Neural cell (in vitro differentiated cells): ENCODE measurements at regions not wholly inside any gene's neighbourhood (a gene's known extent, or its start where the extent isn't known, plus 50 kb on each side); places are given as distances from the start of the nearest gene placed in this dataset.

Experiments used
- H2AFZ ChIP-seq: fragments of 200-600, 300-800 bp; sonication (generic), shearing (Covaris generic); 2 replicates; pipeline ENCODE4 v1.6.0; 2014; ENCODE audit warnings: low read depth, mild to moderate bottlenecking, antibody characterized with exemption, low read length, moderate library complexity
- H3F3A ChIP-seq: fragments of 200-600 bp; shearing (Covaris generic); 2 replicates; pipeline ENCODE4 v1.6.1; 2016; ENCODE audit warnings: mild to moderate bottlenecking, moderate library complexity, mixed read lengths, antibody characterized with exemption, low read length; ENCODE audit not compliant: insufficient read depth, poor library complexity, severe bottlenecking
- H3K27ac ChIP-seq: fragments of 200-600, 300-800 bp; sonication (generic), shearing (Covaris generic); 2 replicates; pipeline ENCODE4 v1.5.1; 2014; ENCODE audit warnings: mild to moderate bottlenecking, low read length, moderate library complexity
- H3K27me3 ChIP-seq: fragments of 300-800, 200-600 bp; sonication (generic), shearing (Covaris generic); 2 replicates; pipeline ENCODE4 v1.6.0; 2014; ENCODE audit warnings: mild to moderate bottlenecking, low read depth, low read length, moderate library complexity; ENCODE audit not compliant: insufficient read depth
- H3K36me3 ChIP-seq: fragments of 300-800, 200-600 bp; sonication (generic), shearing (Covaris generic); 2 replicates; pipeline ENCODE4 v1.5.1; 2014; ENCODE audit warnings: mild to moderate bottlenecking, antibody characterized with exemption, low read length, moderate library complexity; ENCODE audit not compliant: insufficient read depth
- H3K4me2 ChIP-seq: fragments of 300-800, 200-600 bp; sonication (generic), shearing (Covaris generic); 2 replicates; pipeline ENCODE4 v1.6.0; 2014; ENCODE audit warnings: mild to moderate bottlenecking, low read length
- H3K4me3 ChIP-seq: fragments of 300-800, 200-600 bp; sonication (generic), shearing (Covaris generic); 2 replicates; pipeline ENCODE4 v1.5.1; 2014; ENCODE audit warnings: mild to moderate bottlenecking, low read length, moderate library complexity
- H3K79me2 ChIP-seq: fragments of 200-600 bp; shearing (Covaris generic); replicated peaks from 2 replicates; pipeline ENCODE4 v1.6.0; 2014; ENCODE audit warnings: mild to moderate bottlenecking, low read length, moderate library complexity; ENCODE audit not compliant: insufficient read depth
- H3K9ac ChIP-seq: fragments of 300-800, 200-600 bp; sonication (generic), shearing (Covaris generic); 2 replicates; pipeline ENCODE4 v1.6.1; 2016; ENCODE audit warnings: mild to moderate bottlenecking, low read length, mixed read lengths
- H3K9me2 ChIP-seq: fragments of 200-600 bp; shearing (Covaris generic); 2 replicates; pipeline ENCODE4 v1.6.1; 2016; ENCODE audit warnings: mild to moderate bottlenecking, low read length, mixed read lengths; ENCODE audit not compliant: insufficient read depth
- H3K9me3 ChIP-seq: fragments of 200-600, 300-800 bp; sonication (generic), shearing (Covaris generic); 2 replicates; pipeline ENCODE4 v1.6.1; 2016; ENCODE audit warnings: mild to moderate bottlenecking, mixed run types, low read length, moderate library complexity, mixed read lengths
- H4K20me1 ChIP-seq: fragments of 200-600 bp; shearing (Covaris generic); 2 replicates; pipeline ENCODE4 v1.6.1; 2016; ENCODE audit warnings: mild to moderate bottlenecking, mixed run types; ENCODE audit not compliant: insufficient read depth
- EP300 ChIP-seq: fragments of 450-650 bp; conservative IDR thresholded peaks from 2 replicates; pipeline ENCODE4 v1.6.1; 2014; ENCODE audit warnings: antibody characterized with exemption, mild to moderate bottlenecking, moderate library complexity; ENCODE audit not compliant: poor library complexity, severe bottlenecking
- EZH2 ChIP-seq: fragments of 200-600, 300-800 bp; shearing (Covaris generic), sonication (generic); IDR thresholded peaks from 2 replicates; pipeline ENCODE4 v1.6.1; 2014; ENCODE audit warnings: antibody characterized with exemption, low read length, borderline replicate concordance, mild to moderate bottlenecking; ENCODE audit not compliant: insufficient read depth, poor library complexity, severe bottlenecking
- MXI1 ChIP-seq: fragments of 450-650 bp; conservative IDR thresholded peaks from 2 replicates; pipeline ENCODE4 v1.6.1; 2014; ENCODE audit warnings: antibody characterized with exemption, mild to moderate bottlenecking; ENCODE audit not compliant: poor library complexity, severe bottlenecking
- POLR2AphosphoS5 ChIP-seq: IDR thresholded peaks from 2 replicates; pipeline ENCODE4 v1.6.1; 2012
- RAD21 ChIP-seq: fragments of 450-650 bp; conservative IDR thresholded peaks from 2 replicates; pipeline ENCODE4 v1.6.1; 2014; ENCODE audit warnings: antibody characterized with exemption, mild to moderate bottlenecking, moderate library complexity
- SMC3 ChIP-seq: fragments of 450-650 bp; conservative IDR thresholded peaks from 2 replicates; pipeline ENCODE4 v1.6.1; 2014; ENCODE audit warnings: antibody characterized with exemption, mild to moderate bottlenecking, moderate library complexity; ENCODE audit not compliant: poor library complexity
- TAF1 ChIP-seq: IDR thresholded peaks from 2 replicates; pipeline ENCODE4 v1.6.1; 2012; ENCODE audit warnings: low read depth
- TF ChIP-seq, protein P1 (sequence below): fragments of 450-650 bp; IDR thresholded peaks from 2 replicates; pipeline ENCODE4 v1.5.1; 2014; ENCODE audit warnings: antibody characterized with exemption, mild to moderate bottlenecking, moderate library complexity; ENCODE audit not compliant: poor library complexity, severe bottlenecking
- TF ChIP-seq, protein P2 (sequence below): IDR thresholded peaks from 2 replicates; pipeline ENCODE4 v1.6.1; 2012; ENCODE audit warnings: borderline replicate concordance

DNA sequence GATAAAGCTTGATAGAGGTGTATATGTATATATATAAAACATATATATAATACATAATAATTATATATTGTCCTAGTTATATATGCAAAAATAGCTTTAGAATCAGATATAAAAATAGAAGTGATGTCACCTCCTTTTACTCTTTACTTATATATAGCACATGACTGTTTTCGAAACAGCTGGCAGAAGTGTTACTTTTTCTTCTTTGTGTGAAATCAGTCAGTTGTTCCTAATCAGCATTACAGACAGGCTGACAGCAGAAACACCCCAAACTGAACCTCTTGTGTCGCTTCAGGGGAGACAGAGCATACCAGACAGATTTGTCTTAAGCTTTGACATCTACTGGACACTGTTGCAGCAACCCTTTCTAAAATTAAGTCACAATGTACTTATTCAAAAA is 684.9 kb upstream of the CELF2 start:
- no peaks in the 10 kb centered on the region for H4K20me1 ChIP-seq
- no peaks in the 10 kb centered on the region for H3K9me2 ChIP-seq
- no peaks in the 10 kb centered on the region for H3K27me3 ChIP-seq
- H3F3A ChIP-seq: no peaks in the 10 kb centered on the region
- H3K79me2 ChIP-seq: no peaks in the 10 kb centered on the region
- no peak overlapping the region for H2AFZ ChIP-seq
- H3K4me2 ChIP-seq: no peak overlapping the region
- H3K4me3 ChIP-seq: no peak overlapping the region
- no peak overlapping the region for H3K9ac ChIP-seq
- TF ChIP-seq MXI1 (no peak), RAD21 (no peak), TAF1 (no peak), SMC3 (no peak)
- no peaks in the 10 kb centered on the region for H3K9me3 ChIP-seq
- H3K36me3 ChIP-seq: no peaks in the 10 kb centered on the region
- H3K27ac ChIP-seq: no peak overlapping the region

DNA sequence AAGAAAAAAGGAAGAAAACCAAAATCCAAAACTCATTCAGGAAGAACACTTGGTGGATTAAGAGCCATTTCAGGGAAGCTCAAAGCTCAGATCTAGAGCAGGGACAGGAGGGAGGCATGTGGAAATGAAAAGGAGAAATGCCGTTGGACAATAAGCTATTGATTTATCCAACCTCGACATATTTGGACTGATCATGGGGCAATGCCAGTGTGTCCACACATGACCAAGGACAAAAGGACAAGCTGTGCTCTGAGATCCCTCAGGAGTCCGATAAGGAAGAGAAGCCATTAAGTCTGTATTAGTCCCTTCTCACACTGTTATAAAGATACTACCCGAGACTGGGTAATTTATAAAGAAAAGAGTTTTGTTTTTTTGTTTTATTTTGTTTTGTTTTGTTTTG is 684.0 kb upstream of the CELF2 start:
- Histone ChIP-seq H3K4me3 (no peak overlapping the region), H2AFZ (no peak overlapping the region), H3K79me2 (no peaks in the 10 kb centered on the region), H3K27ac (no peak overlapping the region), H3K9me2 (no peaks in the 10 kb centered on the region), H3K9me3 (no peaks in the 10 kb centered on the region), H4K20me1 (no peaks in the 10 kb centered on the region), H3K9ac (no peak overlapping the region), H3K4me2 (no peak overlapping the region), H3K27me3 (no peaks in the 10 kb centered on the region), H3F3A (no peaks in the 10 kb centered on the region), H3K36me3 (no peaks in the 10 kb centered on the region)
- TF ChIP-seq RAD21: no peak
- TF ChIP-seq EP300: no peak
- TF ChIP-seq TAF1: no peak
- TF ChIP-seq, protein P1, sequence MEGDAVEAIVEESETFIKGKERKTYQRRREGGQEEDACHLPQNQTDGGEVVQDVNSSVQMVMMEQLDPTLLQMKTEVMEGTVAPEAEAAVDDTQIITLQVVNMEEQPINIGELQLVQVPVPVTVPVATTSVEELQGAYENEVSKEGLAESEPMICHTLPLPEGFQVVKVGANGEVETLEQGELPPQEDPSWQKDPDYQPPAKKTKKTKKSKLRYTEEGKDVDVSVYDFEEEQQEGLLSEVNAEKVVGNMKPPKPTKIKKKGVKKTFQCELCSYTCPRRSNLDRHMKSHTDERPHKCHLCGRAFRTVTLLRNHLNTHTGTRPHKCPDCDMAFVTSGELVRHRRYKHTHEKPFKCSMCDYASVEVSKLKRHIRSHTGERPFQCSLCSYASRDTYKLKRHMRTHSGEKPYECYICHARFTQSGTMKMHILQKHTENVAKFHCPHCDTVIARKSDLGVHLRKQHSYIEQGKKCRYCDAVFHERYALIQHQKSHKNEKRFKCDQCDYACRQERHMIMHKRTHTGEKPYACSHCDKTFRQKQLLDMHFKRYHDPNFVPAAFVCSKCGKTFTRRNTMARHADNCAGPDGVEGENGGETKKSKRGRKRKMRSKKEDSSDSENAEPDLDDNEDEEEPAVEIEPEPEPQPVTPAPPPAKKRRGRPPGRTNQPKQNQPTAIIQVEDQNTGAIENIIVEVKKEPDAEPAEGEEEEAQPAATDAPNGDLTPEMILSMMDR: no peak
- no peak for TF ChIP-seq SMC3
- TF ChIP-seq EZH2: no peak

DNA sequence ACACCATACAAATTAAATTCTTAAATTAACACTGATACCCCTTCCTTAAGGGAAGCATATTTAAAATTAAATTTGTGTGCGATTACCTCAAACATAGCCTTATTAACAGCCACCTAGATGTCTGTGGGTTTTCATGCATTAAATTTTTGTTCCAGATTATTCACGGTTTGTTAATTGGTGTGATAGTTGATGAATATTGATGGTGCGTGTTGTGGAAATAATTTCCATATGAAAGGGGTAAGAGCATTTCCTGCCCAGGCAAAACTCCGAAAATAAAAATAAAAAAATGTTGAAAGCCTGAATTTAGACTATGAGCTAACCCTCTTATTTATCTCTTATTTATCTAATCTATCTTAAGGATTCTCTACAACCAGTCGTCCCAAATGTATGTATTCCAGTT is 679.3 kb upstream of the CELF2 start:
- TF ChIP-seq EZH2 (no peak), TAF1 (no peak), SMC3 (no peak), MXI1 (no peak), RAD21 (no peak), POLR2AphosphoS5 (no peak), EP300 (no peak)
- TF ChIP-seq, protein P1: no peak
- TF ChIP-seq, protein P2, sequence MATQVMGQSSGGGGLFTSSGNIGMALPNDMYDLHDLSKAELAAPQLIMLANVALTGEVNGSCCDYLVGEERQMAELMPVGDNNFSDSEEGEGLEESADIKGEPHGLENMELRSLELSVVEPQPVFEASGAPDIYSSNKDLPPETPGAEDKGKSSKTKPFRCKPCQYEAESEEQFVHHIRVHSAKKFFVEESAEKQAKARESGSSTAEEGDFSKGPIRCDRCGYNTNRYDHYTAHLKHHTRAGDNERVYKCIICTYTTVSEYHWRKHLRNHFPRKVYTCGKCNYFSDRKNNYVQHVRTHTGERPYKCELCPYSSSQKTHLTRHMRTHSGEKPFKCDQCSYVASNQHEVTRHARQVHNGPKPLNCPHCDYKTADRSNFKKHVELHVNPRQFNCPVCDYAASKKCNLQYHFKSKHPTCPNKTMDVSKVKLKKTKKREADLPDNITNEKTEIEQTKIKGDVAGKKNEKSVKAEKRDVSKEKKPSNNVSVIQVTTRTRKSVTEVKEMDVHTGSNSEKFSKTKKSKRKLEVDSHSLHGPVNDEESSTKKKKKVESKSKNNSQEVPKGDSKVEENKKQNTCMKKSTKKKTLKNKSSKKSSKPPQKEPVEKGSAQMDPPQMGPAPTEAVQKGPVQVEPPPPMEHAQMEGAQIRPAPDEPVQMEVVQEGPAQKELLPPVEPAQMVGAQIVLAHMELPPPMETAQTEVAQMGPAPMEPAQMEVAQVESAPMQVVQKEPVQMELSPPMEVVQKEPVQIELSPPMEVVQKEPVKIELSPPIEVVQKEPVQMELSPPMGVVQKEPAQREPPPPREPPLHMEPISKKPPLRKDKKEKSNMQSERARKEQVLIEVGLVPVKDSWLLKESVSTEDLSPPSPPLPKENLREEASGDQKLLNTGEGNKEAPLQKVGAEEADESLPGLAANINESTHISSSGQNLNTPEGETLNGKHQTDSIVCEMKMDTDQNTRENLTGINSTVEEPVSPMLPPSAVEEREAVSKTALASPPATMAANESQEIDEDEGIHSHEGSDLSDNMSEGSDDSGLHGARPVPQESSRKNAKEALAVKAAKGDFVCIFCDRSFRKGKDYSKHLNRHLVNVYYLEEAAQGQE: no peak
- no peaks in the 10 kb centered on the region for H3K27me3 ChIP-seq
- no peak overlapping the region for H3K9ac ChIP-seq
- no peaks in the 10 kb centered on the region for H3K36me3 ChIP-seq
- H3K4me2 ChIP-seq: no peak overlapping the region
- H3K9me2 ChIP-seq: no peaks in the 10 kb centered on the region
- no peaks in the 10 kb centered on the region for H3F3A ChIP-seq
- no peak overlapping the region for H3K4me3 ChIP-seq
- H3K79me2 ChIP-seq: no peaks in the 10 kb centered on the region
- no peak overlapping the region for H3K27ac ChIP-seq
- H4K20me1 ChIP-seq: no peaks in the 10 kb centered on the region
- no peak overlapping the region for H2AFZ ChIP-seq
- H3K9me3 ChIP-seq: no peaks in the 10 kb centered on the region
